Esophagus muscularis mucosa (tissue), 3 donors: ENCODE measurements at regions not wholly inside any gene's neighbourhood (a gene's known extent, or its start where the extent isn't known, plus 50 kb on each side); places are given as distances from the start of the nearest gene placed in this dataset.

Experiments
- CTCF ChIP-seq, 3 experiments: fragments of 200-600 bp in 2 of 3; fragments of 450-650 bp in 1 of 3; sonication (generic) in 2 of 3; IDR thresholded peaks; one replicate each; pipeline ENCODE4 v1.5.1; 2017 to 2019; ENCODE audit warnings: antibody characterized with exemption in 3 of 3, mild to moderate bottlenecking in 2 of 3, moderate library complexity in 1 of 3
- POLR2A ChIP-seq: fragments of 450-650 bp; IDR thresholded peaks from one replicate; pipeline ENCODE4 v1.6.1; 2017; ENCODE audit warnings: antibody characterized with exemption, moderate library complexity, mild to moderate bottlenecking, low read depth
- POLR2AphosphoS5 ChIP-seq, 2 donors: sonication (generic); formaldehyde crosslinking; IDR thresholded peaks; one replicate each; pipeline ENCODE4 v1.6.1; 2017; ENCODE audit warnings: antibody characterized with exemption in 2 of 2

GRCh38 chr5:53376853-53377252 is 103.6 kb upstream of the FST start:
- TF ChIP-seq POLR2A, result no peak
- TF ChIP-seq POLR2AphosphoS5 (IDR thresholded peaks at IDR 0.05), result no peak
- no peak for TF ChIP-seq CTCF (IDR thresholded peaks at IDR 0.05)
